ENCODE measurements at regions not wholly inside any gene's neighbourhood (a gene's known extent, or its start where the extent isn't known, plus 50 kb on each side); places are given as distances from the start of the nearest gene placed in this dataset.

DNA sequence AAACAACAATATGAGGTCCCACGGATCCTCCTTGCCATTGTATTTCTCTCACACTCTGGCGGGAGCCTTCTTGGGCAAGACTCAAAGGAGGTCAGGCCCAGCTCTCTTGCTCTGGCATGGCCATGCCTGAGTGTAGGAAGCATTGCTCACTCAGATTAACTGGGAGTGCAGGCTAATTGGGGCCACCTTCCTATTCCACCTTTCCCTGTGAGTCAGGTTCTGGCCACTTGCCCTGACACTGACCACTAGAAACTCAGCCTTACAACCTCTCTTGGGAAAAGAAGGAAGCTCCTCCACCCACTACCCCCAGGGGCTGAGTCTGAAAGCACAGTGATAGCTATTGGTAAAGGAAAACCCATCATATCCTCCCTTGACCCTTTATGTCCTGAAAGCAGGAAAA, 121.8 kb upstream of the NTM start:
- Histone ChIP-seq H3K4me1 (peaks cover 9 to 10% of the 10 kb centered on the region in 2 donors), H3K9me3 (no peaks in the 10 kb centered on the region), H3K4me3 (replicated peaks in 1 of 3) (no peak overlapping the region), H3K27me3 (no peaks in the 10 kb centered on the region), H3K36me3 (no peaks in the 10 kb centered on the region), H3K27ac (no peak overlapping the region)
- 88 to 89% methylated on average over 2 of the region's 2 CpGs for whole genome bisulfite sequencing, 2 donors
- intact Hi-C loops (cut with DNase I) = no loop called here
- no peak for TF ChIP-seq CTCF (IDR thresholded peaks at IDR 0.05)
- TF ChIP-seq POLR2A (IDR thresholded peaks at IDR 0.05) = no peak
- DNase-seq = no peak

- TF ChIP-seq CTCF (IDR thresholded peaks at IDR 0.05) = no peak
- no peak for TF ChIP-seq POLR2A (IDR thresholded peaks at IDR 0.05)
- no peak overlapping the region for H3K27ac ChIP-seq
- H3K36me3 ChIP-seq = no peaks in the 10 kb centered on the region
- no peaks in the 10 kb centered on the region for H3K9me3 ChIP-seq
- no peaks in the 10 kb centered on the region for H3K27me3 ChIP-seq
- no peak for DNase-seq
- 49 to 57% methylated on average over 5 of the region's 5 CpGs for WGBS, 2 donors
- no peak overlapping the region for H3K4me3 ChIP-seq (replicated peaks in 1 of 3)
- intact Hi-C loops (cut with DNase I) = no loop called here
- H3K4me1 ChIP-seq = peaks cover 9 to 10% of the 10 kb centered on the region in 2 donors
These were observed 117.2 kb upstream of the NTM start for GRCh38 chr11:131253142-131253655.

- Histone ChIP-seq H3K9me3 (no peaks in the 10 kb centered on the region), H3K4me3 (replicated peaks in 1 of 3) (no peak overlapping the region), H3K27ac (no peak overlapping the region), H3K36me3 (no peaks in the 10 kb centered on the region), H3K27me3 (no peaks in the 10 kb centered on the region), H3K4me1 (peaks cover 9 to 10% of the 10 kb centered on the region in 2 donors)
- TF ChIP-seq CTCF (IDR thresholded peaks at IDR 0.05) = no peak
- no peak for TF ChIP-seq POLR2A (IDR thresholded peaks at IDR 0.05)
- intact Hi-C loops (cut with DNase I) = no loop called here
- WGBS, 2 donors = 42 to 62% methylated on average over 9 of the region's 9 CpGs
- no peak for DNase-seq
These were observed 116.7 kb upstream of the NTM start for GRCh38 chr11:131253656-131254151.

- Histone ChIP-seq H3K4me1 (peaks cover 9 to 10% of the 10 kb centered on the region in 2 donors), H3K9me3 (no peaks in the 10 kb centered on the region), H3K27ac (no peak overlapping the region), H3K36me3 (no peaks in the 10 kb centered on the region), H3K27me3 (no peaks in the 10 kb centered on the region), H3K4me3 (replicated peaks in 1 of 3) (no peak overlapping the region)
- WGBS, 2 donors = 51 to 70% methylated on average over 7 of the region's 7 CpGs
- DNase-seq = no peak
- intact Hi-C loops (cut with DNase I) = no loop called here
- no peak for TF ChIP-seq CTCF (IDR thresholded peaks at IDR 0.05)
- TF ChIP-seq POLR2A (IDR thresholded peaks at IDR 0.05) = no peak
These were observed 116.2 kb upstream of the NTM start for GRCh38 chr11:131254254-131254653.

DNA sequence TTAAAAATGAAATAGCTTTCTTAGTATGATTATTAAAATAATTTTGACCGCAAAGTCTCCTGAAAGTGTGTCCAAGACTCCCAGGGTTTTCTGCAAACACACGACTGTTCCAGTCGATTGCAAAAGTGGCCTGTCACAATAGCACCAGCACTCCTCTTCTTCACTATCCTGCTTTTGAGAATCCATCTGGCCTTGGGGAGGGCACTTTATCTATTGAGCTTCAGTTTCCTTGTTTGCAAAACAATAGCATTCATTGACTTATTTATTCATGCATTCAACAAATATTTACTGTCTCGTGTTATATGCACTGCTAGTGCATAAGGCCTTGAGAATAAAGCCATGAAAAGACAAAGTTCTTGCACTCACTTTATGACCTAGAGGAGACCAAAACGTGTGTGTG, 96.2 kb upstream of the NTM start:
- DNase-seq = no peak
- intact Hi-C loops (cut with DNase I) = no loop called here
- H3K27me3 ChIP-seq = no peaks in the 10 kb centered on the region
- peaks cover 6 to 23% of the 10 kb centered on the region in 2 donors for H3K4me1 ChIP-seq
- no peak overlapping the region for H3K27ac ChIP-seq
- TF ChIP-seq POLR2A (IDR thresholded peaks at IDR 0.05) = no peak
- no peak for TF ChIP-seq CTCF (IDR thresholded peaks at IDR 0.05)
- H3K36me3 ChIP-seq = no peaks in the 10 kb centered on the region
- H3K4me3 ChIP-seq (replicated peaks in 1 of 3) = no peak overlapping the region
- H3K9me3 ChIP-seq = no peaks in the 10 kb centered on the region
- WGBS, 2 donors = 48 to 58% methylated on average over 5 of the region's 5 CpGs

Data from thyroid gland (tissue), 4 donors.